Activated CD8-positive, alpha-beta memory T cell treated with anti-CD3 and anti-CD28 coated beads, Interleukin-2, amount 50 U/mL, for 1 hour (primary cell): ENCODE measurements at regions not wholly inside any gene's neighbourhood (a gene's known extent, or its start where the extent isn't known, plus 50 kb on each side); places are given as distances from the start of the nearest gene placed in this dataset.

ENCODE experiments used
- DNase-seq: peaks from one replicate; pipeline ENCODE4 v3.0.0-alpha.2; 2020; ENCODE audit errors: extremely low read depth

GRCh38 chr2:5751873-5752482 is 59.8 kb downstream of the SOX11 start:
- no peak for DNase-seq

- DNase-seq: no peak
Measured at GRCh38 chr2:5756272-5756671, 64.1 kb downstream of the SOX11 start.

- DNase-seq: no peak
Measured at GRCh38 chr2:5758346-5758745, 66.2 kb downstream of the SOX11 start.

GRCh38 chr2:5759949-5760348 is 67.8 kb downstream of the SOX11 start:
- no peak for DNase-seq

GRCh38 chr2:5763531-5763930 is 71.3 kb downstream of the SOX11 start:
- no peak for DNase-seq

- DNase-seq: no peak
Measured at GRCh38 chr2:5764041-5764440, 71.9 kb downstream of the SOX11 start.

GRCh38 chr2:5766056-5766455 is 73.9 kb downstream of the SOX11 start:
- no peak for DNase-seq

- DNase-seq: no peak
Measured at GRCh38 chr2:5766561-5766960, 74.4 kb downstream of the SOX11 start.

GRCh38 chr2:5777131-5777535 is 84.9 kb downstream of the SOX11 start:
- no peak for DNase-seq

- DNase-seq: no peak
Measured at GRCh38 chr2:5781679-5782078, 89.5 kb downstream of the SOX11 start.

- no peak for DNase-seq
Measured at GRCh38 chr2:5782103-5782502, 89.9 kb downstream of the SOX11 start.

- DNase-seq: no peak
Measured at GRCh38 chr2:5788447-5788846, 96.3 kb downstream of the SOX11 start.

- no peak for DNase-seq
Measured at GRCh38 chr2:5791371-5791770, 99.2 kb downstream of the SOX11 start.

- no peak for DNase-seq
Measured at GRCh38 chr2:5794012-5794411, 101.8 kb downstream of the SOX11 start.

GRCh38 chr2:5798084-5798483 is 105.9 kb downstream of the SOX11 start:
- DNase-seq: no peak

- no peak for DNase-seq
Measured at GRCh38 chr2:5799348-5799747, 107.2 kb downstream of the SOX11 start.

GRCh38 chr2:5803547-5803946 is 111.4 kb downstream of the SOX11 start:
- DNase-seq: no peak

GRCh38 chr2:5818961-5819600 is 126.9 kb downstream of the SOX11 start:
- no peak for DNase-seq

- no peak for DNase-seq
Measured at GRCh38 chr2:5824126-5824525, 131.9 kb downstream of the SOX11 start.

- DNase-seq: no peak
Measured at GRCh38 chr2:5825686-5826085, 133.5 kb downstream of the SOX11 start.

- DNase-seq: no peak
Measured at GRCh38 chr2:5826979-5827655, 134.9 kb downstream of the SOX11 start.

GRCh38 chr2:5834501-5834900 is 142.3 kb downstream of the SOX11 start:
- DNase-seq: no peak

- DNase-seq: no peak
Measured at GRCh38 chr2:5839550-5839949, 147.4 kb downstream of the SOX11 start.
